Cardiac muscle cell (in vitro differentiated cells and primary cell): ENCODE measurements at regions not wholly inside any gene's neighbourhood (a gene's known extent, or its start where the extent isn't known, plus 50 kb on each side); places are given as distances from the start of the nearest gene placed in this dataset.
A peak's percentile ranks its signal among the peaks of the same experiment; 100 is the strongest.

Source experiments
- DNase-seq, 2 donors: peaks; one replicate each; pipeline versions ENCODE4 v3.0.0 to v3.0.0-alpha.2; 2010 to 2017; ENCODE audit warnings: low read depth in 1 of 2, low spot score in 1 of 2
- H3K27ac ChIP-seq: fragments of 200-600 bp; sonication (generic); 2 replicates; pipeline ENCODE4 v1.5.1; 2016
- H3K27me3 ChIP-seq: fragments of 200-600 bp; sonication (generic); 2 replicates; pipeline ENCODE4 v1.6.0; 2016; ENCODE audit warnings: control low read depth
- H3K36me3 ChIP-seq: fragments of 200-600 bp; sonication (generic); 2 replicates; pipeline ENCODE4 v1.5.1; 2016; ENCODE audit warnings: control low read depth
- H3K4me1 ChIP-seq: fragments of 200-600 bp; sonication (generic); 2 replicates; pipeline ENCODE4 v1.8.1; 2017; ENCODE audit warnings: low read depth, mild to moderate bottlenecking, mixed run types
- H3K4me3 ChIP-seq: fragments of 200-600 bp; sonication (generic); 2 replicates; pipeline ENCODE4 v1.5.1; 2016; ENCODE audit warnings: mild to moderate bottlenecking
- H3K9me3 ChIP-seq: fragments of 200-600 bp; sonication (generic); 2 replicates; pipeline ENCODE4 v1.5.1; 2017; ENCODE audit warnings: low read depth, mild to moderate bottlenecking, control low read depth
- CTCF ChIP-seq: IDR thresholded peaks from 2 replicates; pipeline ENCODE4 v1.5.1; 2012; ENCODE audit warnings: low read depth, mild to moderate bottlenecking, low read length

GRCh38 chr14:58783792-58784511, 146.2 kb downstream of the DACT1 start:
- Histone ChIP-seq H3K36me3 (no peaks in the 10 kb centered on the region), H3K27me3 (no peaks in the 10 kb centered on the region), H3K27ac (no peak overlapping the region), H3K4me1 (peaks cover 30% of the 10 kb centered on the region), H3K4me3 (no peak overlapping the region), H3K9me3 (no peaks in the 10 kb centered on the region)
- no peak for TF ChIP-seq CTCF
- DNase-seq = peak in 1 of 2 donors; percentile 42

- Histone ChIP-seq H3K9me3 (no peaks in the 10 kb centered on the region), H3K4me1 (peaks cover 30% of the 10 kb centered on the region), H3K27me3 (no peaks in the 10 kb centered on the region), H3K4me3 (no peak overlapping the region), H3K36me3 (no peaks in the 10 kb centered on the region), H3K27ac (no peak overlapping the region)
- TF ChIP-seq CTCF = no peak
- no peak for DNase-seq
These were observed 147.2 kb downstream of the DACT1 start for GRCh38 chr14:58784931-58785330.

- Histone ChIP-seq H3K27me3 (no peaks in the 10 kb centered on the region), H3K9me3 (no peaks in the 10 kb centered on the region), H3K27ac (no peak overlapping the region), H3K4me1 (peaks cover 29% of the 10 kb centered on the region), H3K4me3 (no peak overlapping the region), H3K36me3 (no peaks in the 10 kb centered on the region)
- DNase-seq = peak in 1 of 2 donors; percentile 40
- TF ChIP-seq CTCF = no peak
These were observed 147.9 kb downstream of the DACT1 start for GRCh38 chr14:58785701-58786100.

- TF ChIP-seq CTCF = no peak
- Histone ChIP-seq H3K27ac (no peak overlapping the region), H3K27me3 (no peaks in the 10 kb centered on the region), H3K36me3 (no peaks in the 10 kb centered on the region), H3K9me3 (no peaks in the 10 kb centered on the region), H3K4me1 (peaks cover 29% of the 10 kb centered on the region), H3K4me3 (no peak overlapping the region)
- no peak for DNase-seq
These were observed 149.8 kb downstream of the DACT1 start for GRCh38 chr14:58787592-58787991.

- no peak for DNase-seq
- Histone ChIP-seq H3K36me3 (no peaks in the 10 kb centered on the region), H3K9me3 (no peaks in the 10 kb centered on the region), H3K4me1 (peaks cover 29% of the 10 kb centered on the region), H3K27me3 (no peaks in the 10 kb centered on the region), H3K27ac (no peak overlapping the region), H3K4me3 (no peak overlapping the region)
- TF ChIP-seq CTCF = no peak
These were observed 151.1 kb downstream of the DACT1 start for GRCh38 chr14:58788655-58789503.
